ENCODE measurements at regions not wholly inside any gene's neighbourhood (a gene's known extent, or its start where the extent isn't known, plus 50 kb on each side); places are given as distances from the start of the nearest gene placed in this dataset.

DNA sequence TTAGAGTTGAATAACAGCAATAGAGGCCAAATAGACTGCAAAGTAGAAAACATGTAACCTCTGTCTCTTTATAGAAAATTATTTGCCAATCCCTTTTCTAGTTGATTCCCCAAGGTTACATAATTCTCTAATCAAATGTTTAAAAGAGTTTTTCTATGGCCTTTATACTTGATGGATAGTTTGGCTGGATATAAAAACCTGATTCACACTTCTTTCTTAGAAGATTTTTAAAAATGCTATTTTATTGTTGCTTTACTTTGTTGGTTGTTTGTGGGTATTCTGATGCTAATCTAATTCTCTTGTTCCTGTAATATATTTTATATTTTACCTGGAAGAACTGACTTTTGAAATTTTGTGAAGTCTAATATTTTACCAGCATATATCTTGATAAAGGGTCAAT, 331.1 kb upstream of the MTPN start:
- DNase-seq (ENCODE audit: extremely low read depth, low read depth), result no peak

DNA sequence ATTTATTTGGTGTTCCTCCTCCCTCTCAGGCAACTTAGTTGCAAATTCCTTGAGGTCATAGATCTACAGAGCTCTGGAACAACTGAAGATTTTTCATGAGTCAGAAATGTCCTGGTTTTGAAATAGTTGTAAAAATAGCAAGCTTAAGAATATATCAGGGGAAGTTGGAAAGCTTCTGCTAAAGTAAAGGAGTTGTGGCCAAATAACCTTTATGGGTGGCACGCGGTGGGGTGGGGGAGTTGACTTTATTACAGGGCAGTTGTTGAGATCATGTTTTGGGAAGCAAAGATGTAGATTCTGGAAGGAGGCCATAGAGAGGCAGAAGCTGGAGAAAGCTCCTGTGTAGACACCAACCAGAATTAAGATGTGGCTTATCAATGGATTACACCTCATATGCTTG, 326.0 kb upstream of the MTPN start:
- TF ChIP-seq, protein P1, sequence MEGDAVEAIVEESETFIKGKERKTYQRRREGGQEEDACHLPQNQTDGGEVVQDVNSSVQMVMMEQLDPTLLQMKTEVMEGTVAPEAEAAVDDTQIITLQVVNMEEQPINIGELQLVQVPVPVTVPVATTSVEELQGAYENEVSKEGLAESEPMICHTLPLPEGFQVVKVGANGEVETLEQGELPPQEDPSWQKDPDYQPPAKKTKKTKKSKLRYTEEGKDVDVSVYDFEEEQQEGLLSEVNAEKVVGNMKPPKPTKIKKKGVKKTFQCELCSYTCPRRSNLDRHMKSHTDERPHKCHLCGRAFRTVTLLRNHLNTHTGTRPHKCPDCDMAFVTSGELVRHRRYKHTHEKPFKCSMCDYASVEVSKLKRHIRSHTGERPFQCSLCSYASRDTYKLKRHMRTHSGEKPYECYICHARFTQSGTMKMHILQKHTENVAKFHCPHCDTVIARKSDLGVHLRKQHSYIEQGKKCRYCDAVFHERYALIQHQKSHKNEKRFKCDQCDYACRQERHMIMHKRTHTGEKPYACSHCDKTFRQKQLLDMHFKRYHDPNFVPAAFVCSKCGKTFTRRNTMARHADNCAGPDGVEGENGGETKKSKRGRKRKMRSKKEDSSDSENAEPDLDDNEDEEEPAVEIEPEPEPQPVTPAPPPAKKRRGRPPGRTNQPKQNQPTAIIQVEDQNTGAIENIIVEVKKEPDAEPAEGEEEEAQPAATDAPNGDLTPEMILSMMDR (IDR thresholded peaks at IDR 0.05; ENCODE audit: low read depth, low read length, missing control alignments), result no peak
- H3K4me3 ChIP-seq (replicated peaks; ENCODE audit: low read depth, low read length), result no peak overlapping the region
- DNase-seq (ENCODE audit: extremely low read depth, low read depth), result no peak

More for the DNA sequence above, 331.1 kb upstream of the MTPN start:
- TF ChIP-seq, protein P1 (IDR thresholded peaks at IDR 0.05; ENCODE audit: low read depth, low read length, missing control alignments), result no peak
- H3K4me3 ChIP-seq (replicated peaks; ENCODE audit: low read depth, low read length), result no peak overlapping the region

DNA sequence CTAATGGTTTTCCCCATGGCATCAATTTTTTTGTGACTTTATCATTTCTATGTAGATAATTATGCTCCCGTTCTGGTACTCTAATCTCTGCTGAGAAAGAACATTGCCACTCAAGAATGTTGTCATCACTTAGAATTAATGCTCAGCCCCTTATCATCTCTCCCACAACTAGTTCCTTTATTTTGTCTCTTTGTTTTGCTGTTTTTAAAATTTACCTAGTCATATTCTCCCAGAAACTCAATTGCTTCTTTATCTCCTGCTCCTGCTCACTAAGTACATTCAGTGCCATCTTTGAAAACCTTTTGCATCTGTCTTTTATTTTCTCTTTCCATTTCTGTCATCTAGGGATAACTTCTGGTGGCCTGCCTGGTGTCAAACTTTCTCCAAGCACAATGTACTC, 324.9 kb upstream of the MTPN start:
- TF ChIP-seq, protein P1 (IDR thresholded peaks at IDR 0.05; ENCODE audit: low read depth, low read length, missing control alignments), result no peak
- DNase-seq (ENCODE audit: extremely low read depth, low read depth), result no peak
- no peak overlapping the region for H3K4me3 ChIP-seq (replicated peaks; ENCODE audit: low read depth, low read length)

DNA sequence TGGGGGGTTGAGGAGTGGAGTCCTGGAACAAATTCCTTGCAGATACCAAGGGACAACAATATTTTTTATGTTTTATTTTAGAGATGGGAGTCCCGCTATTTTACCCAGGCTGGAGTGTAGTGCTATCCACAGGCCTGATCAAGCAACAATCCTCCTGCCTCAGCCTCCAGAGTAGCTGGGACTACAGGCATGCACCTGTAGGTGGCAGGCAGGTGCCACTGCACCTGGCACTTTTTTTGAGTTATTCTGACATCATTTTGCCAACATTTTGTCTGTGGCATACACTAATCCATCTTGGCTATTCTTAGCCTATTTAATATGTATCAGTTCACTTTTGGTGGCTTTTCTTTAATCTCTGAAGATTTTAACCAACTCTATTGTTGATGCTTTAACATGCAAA, 317.8 kb upstream of the MTPN start:
- no peak overlapping the region for H3K4me3 ChIP-seq (replicated peaks; ENCODE audit: low read depth, low read length)
- TF ChIP-seq, protein P1 (IDR thresholded peaks at IDR 0.05; ENCODE audit: low read depth, low read length, missing control alignments), result no peak
- no peak for DNase-seq (ENCODE audit: extremely low read depth, low read depth)

DNA sequence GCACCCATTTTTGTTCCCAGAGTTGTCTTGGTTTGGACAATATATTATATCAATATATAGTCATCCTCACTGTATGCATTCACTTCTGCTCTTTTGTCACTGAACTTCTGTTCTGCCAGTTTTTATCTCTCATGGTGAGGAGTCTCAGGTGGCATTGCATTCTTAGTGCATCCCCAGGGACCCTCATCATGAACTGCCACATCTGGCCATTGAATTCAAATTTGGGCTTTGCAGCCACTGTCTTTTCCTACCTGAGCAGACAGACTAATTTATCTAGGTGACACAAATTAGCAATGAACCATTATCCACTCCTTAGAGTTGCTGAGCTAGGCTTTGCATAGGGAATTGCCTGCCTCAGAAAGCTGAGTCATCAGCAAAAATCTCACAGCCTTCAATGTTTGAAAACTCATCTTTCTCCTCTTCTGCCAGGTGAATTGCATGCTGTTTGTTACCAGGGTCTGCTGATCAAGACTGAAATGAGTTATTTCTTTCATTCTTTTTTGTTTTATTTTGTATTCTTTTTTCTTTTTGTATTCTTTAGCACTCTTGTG, 316.8 kb upstream of the MTPN start:
- no peak for DNase-seq (ENCODE audit: extremely low read depth, low read depth)
- TF ChIP-seq, protein P1 (IDR thresholded peaks at IDR 0.05; ENCODE audit: low read depth, low read length, missing control alignments), result no peak
- H3K4me3 ChIP-seq (replicated peaks; ENCODE audit: low read depth, low read length), result no peak overlapping the region

DNA sequence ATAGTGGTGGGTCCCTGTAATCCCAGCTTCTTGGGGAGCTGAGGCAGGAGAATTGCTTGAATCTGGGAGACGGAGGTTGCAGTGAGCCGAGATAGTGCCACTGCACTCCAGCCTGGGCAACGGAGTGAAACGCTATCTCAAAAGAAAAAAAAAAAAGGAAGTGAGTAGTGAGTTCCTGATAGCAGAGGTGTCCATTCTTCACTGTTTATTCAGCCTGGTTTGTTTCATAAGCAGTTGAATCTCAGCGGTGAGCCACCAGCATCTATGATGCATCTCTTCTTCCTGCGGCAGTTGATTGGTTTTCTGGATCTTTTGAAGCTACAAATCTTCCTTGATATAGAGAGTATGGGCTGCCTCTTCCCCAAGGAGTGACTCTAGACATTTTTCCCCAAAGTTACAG, 316.1 kb upstream of the MTPN start:
- no peak for DNase-seq (ENCODE audit: extremely low read depth, low read depth)
- TF ChIP-seq, protein P1 (IDR thresholded peaks at IDR 0.05; ENCODE audit: low read depth, low read length, missing control alignments), result no peak
- H3K4me3 ChIP-seq (replicated peaks; ENCODE audit: low read depth, low read length), result no peak overlapping the region

DNA sequence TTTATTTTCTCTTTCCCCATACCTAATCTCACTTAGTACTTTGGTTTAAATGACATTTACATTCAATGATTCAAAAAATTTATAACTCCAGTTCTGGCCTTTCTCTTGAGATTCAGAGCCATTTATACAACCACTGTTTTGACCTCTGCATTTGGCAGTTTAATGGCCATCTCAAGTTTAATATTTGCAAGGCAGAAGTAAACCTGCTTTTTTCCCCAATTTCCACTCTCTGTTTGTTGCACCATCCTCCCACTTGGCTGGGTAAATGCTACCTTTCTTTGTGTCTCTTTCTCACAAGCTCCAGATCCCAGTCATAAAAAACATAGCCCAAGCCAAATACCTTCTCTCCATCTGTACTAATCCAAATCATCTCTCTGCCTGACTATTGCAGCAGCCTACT, 315.2 kb upstream of the MTPN start:
- TF ChIP-seq, protein P1 (IDR thresholded peaks at IDR 0.05; ENCODE audit: low read depth, low read length, missing control alignments), result no peak
- H3K4me3 ChIP-seq (replicated peaks; ENCODE audit: low read depth, low read length), result no peak overlapping the region
- DNase-seq (ENCODE audit: extremely low read depth, low read depth), result no peak

All from HFF-Myc (cell line).